Tibial artery (tissue), 4 donors: ENCODE measurements at regions not wholly inside any gene's neighbourhood (a gene's known extent, or its start where the extent isn't known, plus 50 kb on each side); places are given as distances from the start of the nearest gene placed in this dataset.

Experiments
- DNase-seq, 2 donors: peaks; one replicate each; pipeline ENCODE4 v3.0.0-alpha.2; 2019
- H3K27ac ChIP-seq, 2 donors: fragments of 200-600 bp; sonication (generic) in 1 of 2; 1 replicate in 1 of 2; 2 replicates in 1 of 2; pipeline ENCODE4 v1.5.1; 2018 to 2019; ENCODE audit warnings: mild to moderate bottlenecking in 1 of 2
- H3K27me3 ChIP-seq, 2 donors: fragments of 200-600 bp; sonication (generic) in 1 of 2; one replicate each; pipeline versions ENCODE4 v1.5.1 to v1.6.0; 2016 to 2019
- H3K36me3 ChIP-seq, 3 donors: fragments of 200-600 bp; sonication (generic) in 2 of 3; one replicate each; pipeline ENCODE4 v1.5.1; 2016 to 2019; ENCODE audit warnings: mild to moderate bottlenecking in 2 of 3
- H3K4me1 ChIP-seq, 4 donors: fragments of 200-600 bp; sonication (generic) in 2 of 4; 1 replicate in 3 of 4; 2 replicates in 1 of 4; pipeline ENCODE4 v1.5.1; 2016 to 2019
- H3K4me3 ChIP-seq, 2 donors: fragments of 200-600 bp; sonication (generic) in 1 of 2; 1 replicate in 1 of 2; 2 replicates in 1 of 2; pipeline ENCODE4 v1.5.1; 2018 to 2019; ENCODE audit warnings: mild to moderate bottlenecking in 2 of 2
- H3K9me3 ChIP-seq, 3 donors: fragments of 200-600 bp; sonication (generic) in 1 of 3; one replicate each; pipeline ENCODE4 v1.5.1; 2016 to 2019
- CTCF ChIP-seq, 2 experiments: fragments of 200-600 bp in 1 of 2; fragments of 450-650 bp in 1 of 2; IDR thresholded peaks; one replicate each; pipeline ENCODE4 v1.5.1; 2017 to 2019; ENCODE audit warnings: antibody characterized with exemption in 2 of 2, mild to moderate bottlenecking in 1 of 2, moderate library complexity in 1 of 2
- intact Hi-C: fragments of 100-400 bp; cut with DNase I; formaldehyde crosslinking; loops from one replicate; pipeline ENCODE4 v1.15.0; 2023; ENCODE audit warnings: low total_unique reads

DNA sequence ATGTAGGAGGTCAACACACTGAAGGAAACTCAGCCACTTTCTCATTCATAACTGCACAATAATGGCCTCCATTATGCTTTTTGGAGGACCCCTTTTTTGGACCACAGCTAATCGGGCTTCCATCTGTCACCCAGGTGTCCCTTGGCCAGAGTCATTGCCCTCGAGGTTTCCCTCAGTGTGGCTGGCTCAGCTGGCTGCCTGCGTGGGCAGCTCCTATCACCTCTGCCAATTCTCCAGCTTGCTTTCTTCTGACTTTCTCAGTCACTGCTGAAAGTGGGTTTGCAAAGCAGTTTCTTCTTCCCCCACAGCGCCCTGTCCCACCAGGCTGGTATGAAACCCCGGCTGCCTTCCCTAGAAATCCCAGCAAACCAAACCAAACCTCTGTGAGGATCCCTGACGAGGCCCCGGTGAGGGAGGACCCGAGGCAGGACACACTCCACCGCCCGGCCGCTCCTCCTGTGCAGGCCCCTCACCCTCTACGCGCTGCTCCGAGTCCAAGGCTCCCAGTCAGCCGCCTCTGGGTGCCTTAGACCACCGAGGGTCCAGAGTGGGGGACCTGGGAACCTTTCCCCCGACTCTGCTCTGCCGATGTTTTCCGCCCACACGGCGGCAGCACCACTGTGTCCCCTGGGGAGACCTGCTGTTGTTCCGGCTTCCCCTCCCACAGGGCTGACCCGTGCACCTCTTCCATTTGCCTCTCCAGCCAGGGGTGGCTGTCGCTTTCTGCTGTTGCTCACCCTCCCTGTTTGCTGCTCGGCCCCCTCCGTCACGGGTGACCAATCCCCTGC lies 109.5 kb downstream of the TENT4A start:
- H3K4me3 ChIP-seq, result no peak overlapping the region
- peaks cover 0 to 12% of the 10 kb centered on the region in 2 donors for H3K27me3 ChIP-seq
- no peaks in the 10 kb centered on the region for H3K36me3 ChIP-seq
- no peaks in the 10 kb centered on the region for H3K4me1 ChIP-seq
- H3K9me3 ChIP-seq, result peaks cover 0 to 5% (median 0%) of the 10 kb centered on the region in 3 donors
- intact Hi-C loops, result no loop called here
- no peak for DNase-seq
- H3K27ac ChIP-seq, result no peak overlapping the region
- TF ChIP-seq CTCF (IDR thresholded peaks at IDR 0.05), result no peak

- intact Hi-C loops, result no loop called here
- no peak for DNase-seq
- Histone ChIP-seq H3K27ac (no peak overlapping the region), H3K4me3 (no peak overlapping the region), H3K36me3 (no peaks in the 10 kb centered on the region), H3K4me1 (no peaks in the 10 kb centered on the region), H3K27me3 (peaks cover 0 to 4% of the 10 kb centered on the region in 2 donors), H3K9me3 (peaks cover 0 to 5% (median 0%) of the 10 kb centered on the region in 3 donors)
- TF ChIP-seq CTCF (IDR thresholded peaks at IDR 0.05), result no peak
Observed at GRCh38 chr5:6823996-6824395, 110.8 kb downstream of the TENT4A start.

- no peak for DNase-seq
- Histone ChIP-seq H3K4me3 (no peak overlapping the region), H3K4me1 (no peaks in the 10 kb centered on the region), H3K27me3 (peaks cover 0 to 4% of the 10 kb centered on the region in 2 donors), H3K27ac (no peak overlapping the region), H3K9me3 (peaks cover 0 to 5% (median 0%) of the 10 kb centered on the region in 3 donors), H3K36me3 (no peaks in the 10 kb centered on the region)
- intact Hi-C loops, result no loop called here
- TF ChIP-seq CTCF (IDR thresholded peaks at IDR 0.05), result no peak
Observed at GRCh38 chr5:6825678-6826244, 112.5 kb downstream of the TENT4A start.

DNA sequence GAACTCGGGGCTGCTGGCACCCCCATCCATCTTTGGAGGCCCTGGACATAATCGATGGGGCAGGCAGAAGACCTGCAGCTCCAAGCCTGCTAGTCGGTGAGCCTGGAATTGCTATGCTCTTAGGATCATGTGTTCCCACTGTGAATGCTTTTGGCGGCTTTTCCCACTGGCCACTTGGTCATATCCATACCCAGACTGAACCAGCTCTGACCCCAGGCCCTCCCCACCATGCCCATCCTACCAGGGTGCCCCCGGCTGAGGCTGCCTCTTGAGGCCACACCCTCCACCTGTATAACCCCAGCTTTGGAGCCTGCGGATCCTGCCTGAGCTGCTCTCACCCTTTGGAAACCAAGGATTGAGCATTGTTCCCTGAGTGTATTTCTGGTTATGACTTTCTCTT lies 113.5 kb downstream of the TENT4A start:
- intact Hi-C loops, result no loop called here
- Histone ChIP-seq H3K9me3 (peaks cover 0 to 4% (median 0%) of the 10 kb centered on the region in 3 donors), H3K27ac (no peak overlapping the region), H3K27me3 (peaks cover 0 to 4% of the 10 kb centered on the region in 2 donors), H3K4me1 (no peaks in the 10 kb centered on the region), H3K4me3 (no peak overlapping the region), H3K36me3 (no peaks in the 10 kb centered on the region)
- no peak for DNase-seq
- TF ChIP-seq CTCF (IDR thresholded peaks at IDR 0.05), result no peak

GRCh38 chr5:6827526-6828219 lies 114.4 kb downstream of the TENT4A start:
- Histone ChIP-seq H3K27me3 (peaks cover 0 to 4% of the 10 kb centered on the region in 2 donors), H3K4me3 (no peak overlapping the region), H3K4me1 (peaks cover 0 to 5% (median 2%) of the 10 kb centered on the region in 4 donors), H3K36me3 (no peaks in the 10 kb centered on the region), H3K27ac (no peak overlapping the region), H3K9me3 (no peaks in the 10 kb centered on the region)
- DNase-seq, result no peak
- TF ChIP-seq CTCF (IDR thresholded peaks at IDR 0.05), result no peak
- intact Hi-C loops, result no loop called here
